Thyroid gland (tissue), 4 donors: ENCODE measurements at regions not wholly inside any gene's neighbourhood (a gene's known extent, or its start where the extent isn't known, plus 50 kb on each side); places are given as distances from the start of the nearest gene placed in this dataset.
"Not testable (repeated sequence)": the region's sequence is repeated elsewhere in the genome, so short reads cannot be mapped to it uniquely, and the experiment has no call there.

ENCODE experiments used
- DNase-seq, 2 donors: peaks; one replicate each; pipeline ENCODE4 v3.0.0-alpha.2; 2019
- H3K27ac ChIP-seq, 3 donors: fragments of 200-600 bp; sonication (generic); 1 replicate in 2 of 3; 2 replicates in 1 of 3; pipeline ENCODE4 v1.5.1; 2016 to 2019; ENCODE audit warnings: mild to moderate bottlenecking in 1 of 3, moderate library complexity in 1 of 3
- H3K27me3 ChIP-seq: fragments of 200-600 bp; sonication (generic); one replicate; pipeline ENCODE4 v1.5.1; 2019
- H3K36me3 ChIP-seq, 2 donors: fragments of 200-600 bp; sonication (generic); one replicate each; pipeline ENCODE4 v1.5.1; 2016 to 2019
- H3K4me1 ChIP-seq, 2 donors: fragments of 200-600 bp; sonication (generic); one replicate each; pipeline ENCODE4 v1.5.1; 2017 to 2019
- H3K4me3 ChIP-seq, 3 donors: fragments of 200-600 bp; sonication (generic); replicated peaks in 1 of 3; 1 replicate in 2 of 3; 2 replicates in 1 of 3; pipeline ENCODE4 v1.5.1; 2016; ENCODE audit warnings: mild to moderate bottlenecking in 1 of 3
- H3K9me3 ChIP-seq: fragments of 200-600 bp; sonication (generic); one replicate; pipeline ENCODE4 v1.5.1; 2017
- CTCF ChIP-seq, 6 experiments: fragments of 200-600 bp in 3 of 6; fragments of 450-650 bp in 3 of 6; sonication (generic) in 3 of 6; IDR thresholded peaks; one replicate each; pipeline ENCODE4 v1.5.1; 2016 to 2019; ENCODE audit warnings: antibody characterized with exemption in 6 of 6, mild to moderate bottlenecking in 2 of 6, inconsistent platforms in 1 of 6, moderate library complexity in 1 of 6
- POLR2A ChIP-seq, 2 donors: fragments of 450-650 bp; IDR thresholded peaks; one replicate each; pipeline ENCODE4 v1.6.1; 2017; ENCODE audit warnings: antibody characterized with exemption in 2 of 2, mild to moderate bottlenecking in 2 of 2, moderate library complexity in 1 of 2
- whole genome bisulfite sequencing, 2 donors: methylation state at CpG; one replicate each; pipeline ENCODE4 v1.1.5; 2017; 5-methylcytosine and 5-hydroxymethylcytosine counted together
- intact Hi-C: fragments of 100-400 bp; cut with DNase I; formaldehyde crosslinking; loops from one replicate; pipeline ENCODE4 v1.15.1; 2023

GRCh38 chr4:126907389-126907788 is 725.4 kb upstream of the INTU start:
- no peak for DNase-seq
- no peak overlapping the region for H3K4me3 ChIP-seq
- no peak overlapping the region for H3K27ac ChIP-seq
- WGBS, 2 donors, result 82 to 90% methylated on average over 1 of the region's 1 CpG
- H3K9me3 ChIP-seq, result no peaks in the 10 kb centered on the region
- H3K4me1 ChIP-seq, result no peaks in the 10 kb centered on the region
- no peaks in the 10 kb centered on the region for H3K36me3 ChIP-seq
- intact Hi-C loops, result no loop called here
- TF ChIP-seq CTCF (IDR thresholded peaks at IDR 0.05) (no peak), POLR2A (IDR thresholded peaks at IDR 0.05) (no peak)
- no peaks in the 10 kb centered on the region for H3K27me3 ChIP-seq

DNA sequence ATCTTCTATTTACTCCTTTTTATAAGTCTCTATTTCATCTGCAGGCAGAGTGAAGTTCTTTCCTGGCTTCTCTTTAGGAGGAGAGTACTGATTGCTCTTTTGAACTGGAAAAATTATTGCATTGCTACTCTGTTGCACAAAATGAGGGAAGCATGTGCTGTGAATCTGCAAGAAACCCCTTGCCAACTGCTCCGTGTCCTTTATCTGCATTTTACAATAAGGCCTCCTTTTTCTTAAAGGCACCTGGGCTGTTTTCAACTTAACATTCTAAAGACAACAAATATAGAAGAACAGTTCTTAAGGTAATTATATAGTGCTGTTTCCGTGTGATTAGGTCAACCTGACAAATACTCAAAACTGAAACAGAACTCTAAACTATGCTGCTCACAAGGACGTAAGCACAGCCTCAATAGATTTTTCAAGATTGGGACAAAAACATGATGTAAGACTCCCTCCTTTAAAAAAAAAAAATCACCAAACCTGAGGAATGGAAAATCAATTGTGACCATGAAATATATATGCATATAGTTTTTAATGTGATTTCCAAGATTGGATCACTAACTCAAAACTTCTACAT is 716.6 kb upstream of the INTU start:
- intact Hi-C loops, result no loop called here
- Histone ChIP-seq H3K4me3 (no peak overlapping the region), H3K36me3 (no peaks in the 10 kb centered on the region), H3K9me3 (no peaks in the 10 kb centered on the region), H3K27me3 (no peaks in the 10 kb centered on the region), H3K27ac (no peak overlapping the region), H3K4me1 (no peaks in the 10 kb centered on the region)
- TF ChIP-seq POLR2A (IDR thresholded peaks at IDR 0.05) (no peak), CTCF (IDR thresholded peaks at IDR 0.05) (no peak)
- 46 to 54% methylated on average over 3 of the region's 3 CpGs for WGBS, 2 donors
- no peak for DNase-seq

DNA sequence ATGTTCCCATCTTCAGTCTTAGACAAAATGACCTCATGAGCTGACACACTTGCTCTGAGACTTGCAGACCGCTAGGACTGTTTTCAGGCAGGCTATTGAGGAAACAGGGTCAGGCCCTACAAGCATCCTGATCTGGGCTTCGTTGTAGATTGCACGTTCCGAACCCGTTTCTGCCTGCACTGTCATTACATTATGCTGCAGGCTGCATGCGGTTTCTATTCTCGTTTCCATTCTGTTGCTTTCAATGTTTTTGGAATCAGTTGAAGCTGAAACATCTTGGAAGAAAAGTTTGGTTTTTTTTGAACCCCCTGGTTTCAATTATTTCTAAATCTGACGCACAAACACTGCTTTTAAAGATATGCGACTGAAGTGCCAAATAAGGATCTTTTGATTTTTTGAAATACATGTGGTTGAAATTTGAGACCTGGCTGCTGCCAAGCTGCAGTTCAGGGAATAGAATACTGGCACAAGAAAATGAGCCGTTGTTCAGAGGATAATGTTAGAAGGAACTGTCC is 716.1 kb upstream of the INTU start:
- H3K27ac ChIP-seq, result no peak overlapping the region
- no peak overlapping the region for H3K4me3 ChIP-seq
- 60 to 73% methylated on average over 10 of the region's 10 CpGs for WGBS, 2 donors

DNA sequence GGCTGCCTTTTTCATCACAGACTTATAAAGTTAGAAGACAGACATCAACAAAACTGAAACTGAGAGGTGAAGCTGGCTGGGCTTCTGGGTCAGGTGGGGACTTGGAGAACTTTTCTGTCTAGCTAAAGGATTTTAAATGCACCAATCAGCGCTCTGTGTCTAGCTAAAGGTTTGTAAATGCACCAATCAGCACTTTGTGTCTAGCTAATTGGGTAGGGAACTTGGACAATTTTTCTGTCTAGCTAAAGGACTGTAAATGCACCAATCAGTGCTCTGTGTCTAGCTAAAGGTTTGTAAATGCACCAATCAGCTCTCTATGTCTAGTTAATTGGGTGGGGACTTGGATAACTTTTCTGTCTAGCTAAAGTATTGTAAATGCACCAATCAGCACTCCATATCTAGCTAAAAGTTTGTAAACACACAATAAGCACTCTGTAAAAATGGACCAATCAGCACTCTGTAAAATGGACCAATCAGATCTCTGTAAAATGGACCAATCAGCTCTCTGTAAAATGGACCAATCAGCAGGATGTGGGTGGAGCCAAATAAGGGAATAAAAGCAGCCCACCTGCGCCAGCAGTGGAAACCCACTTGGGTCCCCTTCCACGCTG is 710.3 kb upstream of the INTU start:
- intact Hi-C loops, result not testable (repeated sequence)
- WGBS, 2 donors, result 93 to 100% methylated on average over 3 of the region's 3 CpGs

More for the DNA sequence above, 716.1 kb upstream of the INTU start:
- intact Hi-C loops, result no loop called here
- Histone ChIP-seq H3K9me3 (no peaks in the 10 kb centered on the region), H3K4me1 (no peaks in the 10 kb centered on the region), H3K36me3 (no peaks in the 10 kb centered on the region), H3K27me3 (no peaks in the 10 kb centered on the region)
- DNase-seq, result no peak
- TF ChIP-seq CTCF (IDR thresholded peaks at IDR 0.05) (no peak), POLR2A (IDR thresholded peaks at IDR 0.05) (no peak)

GRCh38 chr4:126924237-126924636 is 708.5 kb upstream of the INTU start:
- intact Hi-C loops, result no loop called here
- Histone ChIP-seq H3K36me3 (no peaks in the 10 kb centered on the region), H3K27ac (no peak overlapping the region), H3K27me3 (no peaks in the 10 kb centered on the region), H3K4me3 (no peak overlapping the region), H3K9me3 (no peaks in the 10 kb centered on the region), H3K4me1 (no peaks in the 10 kb centered on the region)
- TF ChIP-seq POLR2A (IDR thresholded peaks at IDR 0.05), result no peak
- no peak for TF ChIP-seq CTCF (IDR thresholded peaks at IDR 0.05)
- DNase-seq, result no peak

More for the DNA sequence above, 710.3 kb upstream of the INTU start:
- H3K9me3 ChIP-seq, H3K4me1 ChIP-seq, DNase-seq, H3K36me3 ChIP-seq, H3K4me3 ChIP-seq, H3K27ac ChIP-seq, H3K27me3 ChIP-seq: not testable (repeated sequence)

- 77 to 94% methylated on average over 3 to 4 of the region's 4 CpGs for WGBS, 2 donors
- H3K4me3 ChIP-seq, H3K36me3 ChIP-seq, intact Hi-C loops, H3K4me1 ChIP-seq, H3K9me3 ChIP-seq, H3K27me3 ChIP-seq, DNase-seq, H3K27ac ChIP-seq: not testable (repeated sequence)
Observed at GRCh38 chr4:126930059-126930458, 702.7 kb upstream of the INTU start.
